ENCODE measurements at regions not wholly inside any gene's neighbourhood (a gene's known extent, or its start where the extent isn't known, plus 50 kb on each side); places are given as distances from the start of the nearest gene placed in this dataset.
"Not testable (repeated sequence)": the region's sequence is repeated elsewhere in the genome, so short reads cannot be mapped to it uniquely, and the experiment has no call there.

- peak in 1 of 2 experiments; percentile 1 for DNase-seq
Observed at GRCh38 chr4:174398728-174399127, 115.0 kb downstream of the CEP44 start.

- no peak for DNase-seq
Observed at GRCh38 chr4:174397366-174398155, 113.8 kb downstream of the CEP44 start.

- DNase-seq: no peak
Observed at GRCh38 chr4:174396599-174397110, 112.9 kb downstream of the CEP44 start.

- DNase-seq: no peak
Observed at GRCh38 chr4:174394915-174395314, 111.2 kb downstream of the CEP44 start.

- no peak for DNase-seq
Observed at GRCh38 chr4:174389439-174389838, 105.7 kb downstream of the CEP44 start.

GRCh38 chr4:174388461-174389145 lies 104.9 kb downstream of the CEP44 start:
- DNase-seq: no peak

GRCh38 chr4:174387721-174388120 lies 104.0 kb downstream of the CEP44 start:
- DNase-seq: no peak

- no peak for DNase-seq
Observed at GRCh38 chr4:174387143-174387542, 103.4 kb downstream of the CEP44 start.

GRCh38 chr4:174383783-174384182 lies 100.1 kb downstream of the CEP44 start:
- no peak for DNase-seq

- not testable (repeated sequence) for DNase-seq
Observed at GRCh38 chr4:174382938-174383605, 99.4 kb downstream of the CEP44 start.

Measured in SW 1271 (cell line).